NOMO-1 treated with DMSO at 0.1 percent for 48 hours (cell line): ENCODE measurements at regions not wholly inside any gene's neighbourhood (a gene's known extent, or its start where the extent isn't known, plus 50 kb on each side); places are given as distances from the start of the nearest gene placed in this dataset.
"Not testable (repeated sequence)": the region's sequence is repeated elsewhere in the genome, so short reads cannot be mapped to it uniquely, and the experiment has no call there.

ENCODE experiments used
- DNase-seq: peaks from one replicate; lab custom pipeline; 2025; ENCODE audit not compliant: unreplicated experiment; lab: John Stamatoyannopoulos, UW

DNA sequence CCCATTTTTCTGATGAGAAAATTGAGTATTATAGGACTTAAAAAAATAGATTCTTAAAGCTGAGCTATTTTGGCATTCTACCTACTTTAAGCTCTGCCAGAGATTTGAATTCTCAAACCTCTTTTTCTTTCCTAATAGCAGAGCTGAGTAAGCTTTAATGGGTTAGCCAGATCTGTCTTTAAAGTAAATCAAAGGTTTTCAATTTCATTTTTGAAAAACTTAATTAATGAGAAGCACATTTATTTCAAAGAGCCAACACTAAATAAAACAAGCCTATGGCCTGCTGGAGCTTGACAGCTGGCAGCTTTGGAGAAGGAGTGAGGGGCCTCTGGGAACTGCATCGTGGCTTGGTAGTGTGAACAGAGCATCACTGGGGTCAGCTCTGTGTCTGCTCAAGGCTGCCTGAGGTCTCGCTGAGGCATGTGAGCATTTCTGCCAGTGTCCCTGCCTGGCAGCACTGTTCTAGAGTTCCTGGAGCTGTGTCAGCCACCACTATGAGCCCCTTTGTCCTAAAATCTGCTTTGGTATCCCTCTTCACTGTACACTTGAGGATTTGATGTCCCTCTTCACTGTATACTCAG, 50.4 kb upstream of the PRSS23 start:
- no peak for DNase-seq

- DNase-seq: no peak
Observed at GRCh38 chr11:86749376-86749775, 51.0 kb upstream of the PRSS23 start.

DNA sequence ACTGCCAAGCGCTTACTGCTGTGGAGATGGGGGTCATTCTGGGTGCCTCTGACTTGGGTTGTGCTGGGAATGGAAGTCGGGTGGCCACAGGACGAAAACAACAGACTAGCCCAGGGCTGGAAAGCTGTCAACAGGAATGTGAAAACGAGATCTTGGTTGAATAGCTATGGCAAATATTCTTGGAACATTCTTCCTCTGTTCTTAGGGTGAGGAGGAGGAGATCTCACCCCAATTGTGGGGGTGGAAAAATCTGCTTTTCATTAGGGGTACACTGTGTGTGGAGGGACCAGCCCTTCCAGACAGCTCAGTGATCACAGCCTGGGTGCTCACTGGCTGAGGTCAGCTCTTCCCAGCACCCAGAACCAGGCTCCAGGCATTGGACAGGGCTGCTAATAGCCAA, 52.0 kb upstream of the PRSS23 start:
- no peak for DNase-seq

DNA sequence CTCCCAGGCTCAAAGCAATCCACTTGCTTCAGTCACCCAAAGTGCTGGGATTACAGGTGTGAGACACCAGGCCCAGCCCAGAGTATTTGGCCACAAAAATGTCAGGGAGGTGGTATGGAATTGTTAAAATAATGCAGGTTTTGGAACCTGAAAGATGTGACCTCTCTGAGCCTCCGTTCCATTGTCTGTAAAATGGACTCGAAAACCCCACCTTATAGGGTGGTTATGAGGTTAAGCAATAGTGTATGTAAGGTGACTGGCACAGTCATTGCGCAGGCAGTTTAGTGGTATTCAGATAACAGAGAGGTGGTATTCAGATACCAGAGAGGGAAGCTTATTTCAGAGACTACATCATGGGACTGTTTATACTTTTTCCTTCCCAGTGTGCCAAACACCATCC, 52.5 kb upstream of the PRSS23 start:
- DNase-seq: no peak

DNA sequence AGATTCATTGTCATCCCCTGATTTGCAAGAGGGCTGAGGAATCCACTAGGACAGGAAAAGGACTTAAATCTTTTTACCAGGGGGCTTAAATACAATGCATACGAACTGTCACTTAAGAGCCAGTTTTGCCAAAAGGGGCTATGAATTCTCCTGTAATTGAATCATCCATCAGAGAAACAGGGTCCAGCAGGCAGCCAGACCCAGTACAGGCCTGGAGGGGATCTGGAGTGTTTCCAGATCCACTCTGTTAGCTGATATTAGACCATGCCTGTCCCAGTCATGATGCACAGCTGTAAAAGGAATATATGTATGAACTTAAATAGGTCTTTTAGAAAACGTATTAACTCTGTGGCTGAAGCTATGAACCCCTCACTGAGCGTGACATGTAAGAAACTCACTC, 53.8 kb upstream of the PRSS23 start:
- no peak for DNase-seq

GRCh38 chr11:86745571-86745970, 54.8 kb upstream of the PRSS23 start:
- DNase-seq: no peak

DNA sequence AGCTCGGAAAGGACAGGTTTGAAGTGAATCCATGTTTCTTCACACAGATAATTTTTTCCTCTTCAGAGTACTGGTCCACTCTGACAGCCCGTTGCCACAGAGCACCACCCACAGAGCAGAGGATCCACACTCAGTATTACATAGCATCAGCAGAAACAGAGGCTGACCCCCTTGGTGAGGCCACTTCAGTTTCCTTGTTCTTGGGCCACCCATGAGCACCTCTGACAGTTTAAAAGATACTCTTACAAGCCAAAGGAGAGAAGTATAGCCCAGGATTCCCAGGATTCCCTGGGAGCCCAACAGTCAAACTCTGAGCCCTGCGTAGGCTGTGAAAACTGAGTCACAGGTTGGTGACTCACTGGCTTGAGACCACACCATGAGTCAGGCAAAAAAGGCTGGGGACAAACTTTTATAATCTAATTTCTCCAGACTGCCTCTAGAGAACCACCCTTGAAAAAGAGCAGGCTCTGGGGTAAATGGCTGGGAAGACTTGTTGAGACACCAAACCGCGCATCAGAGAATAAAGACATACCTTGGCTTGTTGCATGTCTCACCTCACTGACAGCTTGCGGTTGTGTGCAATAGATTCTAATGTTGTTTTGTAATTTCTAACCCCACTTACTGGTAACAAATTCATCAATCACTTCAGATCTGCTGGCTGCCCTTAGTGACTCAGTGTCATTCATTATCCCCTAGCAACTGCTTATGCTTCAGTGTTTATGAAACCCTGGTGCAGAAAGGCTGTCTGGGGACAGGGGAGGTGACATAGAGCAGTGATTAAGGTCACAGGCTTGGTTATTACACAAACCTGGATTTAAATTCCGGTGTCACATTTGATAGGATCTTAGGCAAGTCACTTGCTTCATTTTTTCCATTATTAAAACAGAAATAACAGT, 56.9 kb upstream of the PRSS23 start:
- DNase-seq: peak; percentile 90

- DNase-seq: no peak
Observed at GRCh38 chr11:86741839-86742805, 58.2 kb upstream of the PRSS23 start.

GRCh38 chr11:86741484-86741835, 58.9 kb upstream of the PRSS23 start:
- DNase-seq: no peak

- DNase-seq: peak; percentile 90
Observed at GRCh38 chr11:86740628-86741483, 59.5 kb upstream of the PRSS23 start.

DNA sequence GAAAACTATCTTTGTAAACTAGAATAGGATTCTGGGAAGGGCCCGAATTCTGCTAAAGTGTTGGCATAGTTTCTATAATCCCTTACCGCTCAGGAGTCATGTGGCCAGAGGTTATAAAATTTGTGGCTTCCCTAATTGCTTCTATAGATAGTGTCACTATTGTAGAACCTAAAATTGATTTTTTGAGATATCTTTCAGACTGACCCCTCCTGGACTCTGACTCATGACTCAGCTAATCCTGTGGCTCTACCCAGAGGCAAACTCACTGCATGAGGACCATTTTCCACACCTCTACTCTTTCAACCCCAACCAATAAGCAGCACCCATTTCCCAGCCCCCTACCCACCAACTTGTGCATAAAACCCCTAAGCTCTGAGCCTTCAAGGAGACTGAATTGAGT, 61.8 kb upstream of the PRSS23 start:
- no peak for DNase-seq

DNA sequence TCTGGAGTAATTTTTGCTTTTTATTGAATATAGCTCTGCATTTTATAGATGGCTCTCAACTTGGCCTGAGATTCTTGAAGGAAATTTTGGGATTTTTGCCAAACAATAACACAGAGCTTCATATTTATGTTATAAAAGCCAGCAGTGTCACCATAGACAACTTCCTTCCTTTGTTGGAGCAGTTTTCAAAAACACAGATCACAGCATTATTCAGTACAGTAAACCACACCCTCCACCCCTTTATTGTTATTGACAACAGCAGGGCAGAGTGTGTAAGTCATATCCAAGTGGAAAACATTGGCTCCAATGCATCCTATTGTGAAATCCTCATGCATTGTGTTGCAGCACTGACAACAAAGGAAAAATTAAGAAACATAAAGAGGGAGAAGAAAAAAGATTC, 62.6 kb upstream of the PRSS23 start:
- no peak for DNase-seq

- no peak for DNase-seq
Observed at GRCh38 chr11:86737230-86737629, 63.1 kb upstream of the PRSS23 start.

DNA sequence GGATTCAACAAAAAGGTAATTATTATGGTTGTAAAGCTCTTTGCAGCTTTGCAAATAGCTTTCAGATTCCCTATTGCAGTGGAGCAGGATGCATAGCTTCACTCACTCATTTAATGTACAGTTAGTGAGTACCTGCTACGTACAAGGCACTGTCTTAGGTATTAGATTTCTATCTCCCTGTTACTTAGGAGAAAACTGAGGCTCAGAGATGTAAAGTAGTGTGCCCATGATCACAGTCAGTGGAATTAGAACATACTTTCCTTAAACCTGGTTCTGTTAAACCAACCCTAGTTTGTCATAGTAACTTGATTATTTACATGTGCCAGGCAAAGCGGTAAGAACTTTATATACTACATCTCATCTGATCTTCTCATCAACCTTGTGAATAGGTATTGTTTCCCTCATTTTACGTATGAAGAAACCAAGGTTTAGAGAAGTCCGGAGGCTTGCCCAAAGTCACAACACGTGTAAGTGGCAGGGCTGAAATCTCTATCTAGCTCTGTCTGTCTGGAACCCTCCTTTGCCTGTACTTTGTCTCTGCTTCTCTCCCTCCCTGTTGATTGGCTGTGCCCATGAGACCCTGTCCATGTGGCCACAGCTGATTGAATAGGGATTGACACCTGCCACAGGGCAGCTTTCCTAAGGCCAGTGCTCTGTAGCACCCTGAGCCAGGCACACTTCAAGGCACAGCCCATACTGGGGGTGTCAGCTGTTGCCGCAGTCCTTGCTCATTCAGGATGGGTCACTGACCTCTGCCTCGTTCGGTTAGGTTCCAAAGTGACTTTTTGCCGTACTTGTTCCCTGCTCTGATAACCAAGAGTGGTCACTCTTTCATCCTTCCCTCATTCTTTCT, 63.8 kb upstream of the PRSS23 start:
- DNase-seq: no peak

DNA sequence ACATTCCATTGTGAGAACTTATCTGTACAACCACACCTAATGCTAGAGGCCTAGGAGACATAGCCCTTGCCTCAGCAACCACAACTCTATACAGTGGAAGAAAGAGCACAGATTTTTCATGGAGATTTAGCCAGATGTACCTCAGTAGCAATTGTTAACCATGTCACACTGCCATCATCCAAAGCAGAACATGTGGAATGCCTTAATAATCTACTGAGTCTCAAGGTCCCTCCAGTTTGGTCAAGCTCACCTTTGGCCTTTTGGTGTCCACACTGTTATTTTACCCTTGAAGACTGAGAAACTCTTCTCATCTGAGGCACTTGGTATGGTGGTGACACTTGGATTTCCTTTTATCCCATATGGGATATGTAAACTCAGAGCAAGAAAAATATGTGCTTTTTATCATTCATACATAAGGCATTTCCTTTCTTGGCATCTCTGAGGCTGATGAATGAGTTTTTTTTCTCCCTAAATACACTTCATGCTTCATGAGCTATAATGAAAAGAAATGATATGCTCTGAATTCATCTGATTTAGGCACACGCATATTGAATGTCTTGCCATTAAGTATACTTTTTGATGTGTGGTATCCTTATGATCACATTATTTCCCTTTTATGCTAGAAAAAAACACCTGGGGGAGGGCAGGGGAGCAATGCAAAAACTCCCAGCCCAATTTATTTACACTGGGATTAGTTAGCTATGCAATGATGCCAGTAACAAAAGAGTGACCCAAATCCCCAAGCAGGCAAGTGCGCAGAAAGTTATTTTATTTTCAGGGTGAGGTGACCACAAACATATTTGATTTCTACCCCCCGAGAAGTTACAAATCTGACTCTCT, 63.3 kb upstream of the ME3 start:
- DNase-seq: no peak

DNA sequence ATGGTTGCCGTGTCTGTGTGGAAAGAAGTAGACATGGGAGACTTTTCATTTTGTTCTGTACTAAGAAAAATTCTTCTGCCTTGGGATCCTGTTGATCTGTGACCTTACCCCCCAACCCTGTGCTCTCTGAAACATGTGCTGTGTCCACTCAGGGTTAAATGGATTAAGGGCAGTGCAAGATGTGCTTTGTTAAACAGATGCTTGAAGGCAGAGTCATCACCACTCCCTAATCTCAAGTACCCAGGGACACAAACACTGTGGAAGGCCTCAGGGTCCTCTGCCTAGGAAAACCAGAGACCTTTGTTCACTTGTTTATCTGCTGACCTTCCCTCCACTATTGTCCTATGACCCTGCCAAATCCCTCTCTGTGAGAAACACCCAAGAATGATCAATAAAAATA, 60.3 kb upstream of the ME3 start:
- DNase-seq: not testable (repeated sequence)

DNA sequence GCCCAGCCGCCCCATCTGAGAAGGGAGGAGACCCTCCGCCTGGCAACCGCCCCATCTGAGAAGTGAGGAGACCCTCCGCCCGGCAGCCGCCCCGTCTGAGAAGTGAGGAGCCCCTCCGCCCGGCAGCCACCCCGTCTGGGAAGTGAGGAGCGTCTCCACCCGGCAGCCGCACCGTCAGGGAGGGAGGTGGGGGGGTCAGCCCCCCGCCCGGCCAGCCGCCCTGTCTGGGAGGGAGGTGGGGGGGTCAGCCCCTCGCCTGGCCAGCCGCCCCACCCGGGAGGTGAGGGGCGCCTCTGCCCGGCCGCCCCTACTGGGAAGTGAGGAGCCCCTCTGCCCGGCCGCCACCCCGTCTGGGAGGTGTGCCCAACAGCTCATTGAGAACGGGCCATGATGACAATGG, 59.9 kb upstream of the ME3 start:
- not testable (repeated sequence) for DNase-seq

GRCh38 chr11:86729576-86729975, 57.2 kb upstream of the ME3 start:
- DNase-seq: not testable (repeated sequence)

DNA sequence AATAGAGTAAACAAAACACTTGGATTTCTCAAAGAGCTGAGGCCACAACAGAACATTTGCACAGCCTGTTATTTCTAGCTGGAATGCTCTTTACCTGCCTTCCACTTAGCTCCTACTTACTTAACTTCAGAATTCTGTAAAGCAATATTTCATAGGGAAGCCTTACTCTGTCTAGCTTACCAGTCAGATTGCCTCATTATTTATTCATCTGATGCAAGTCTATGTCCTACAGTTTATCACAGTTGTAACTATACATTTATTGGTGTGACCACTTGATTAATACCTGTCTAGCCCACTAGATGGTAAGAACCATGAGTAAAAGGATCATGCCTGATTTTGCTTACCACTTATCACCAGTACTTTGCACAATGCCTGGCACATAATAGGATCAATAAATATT, 56.1 kb upstream of the ME3 start:
- DNase-seq: no peak
